B cell (primary cell): ENCODE measurements at regions not wholly inside any gene's neighbourhood (a gene's known extent, or its start where the extent isn't known, plus 50 kb on each side); places are given as distances from the start of the nearest gene placed in this dataset.
"Not testable (repeated sequence)": the region's sequence is repeated elsewhere in the genome, so short reads cannot be mapped to it uniquely, and the experiment has no call there.

Source experiments
- ATAC-seq: fragments of 200-7000 bp; cut with Tn5 transposase; one replicate; pipeline ENCODE4 v1.10.0; 2021; ENCODE audit warnings: low read depth, mild to moderate bottlenecking, moderate number of reproducible peaks, moderate library complexity
- CTCF ChIA-PET: fragments of 350-600 bp; sonication (Branson Sonifier 250); formaldehyde crosslinking; loops from one replicate; lab custom pipeline; 2021; ENCODE audit warnings: antibody characterized with exemption, inconsistent platforms; lab: Charles Lee
- POLR2A ChIA-PET: fragments of 350-600 bp; sonication (Branson Sonifier 250); formaldehyde crosslinking; loops from one replicate; lab custom pipeline; 2021; ENCODE audit warnings: antibody characterized with exemption; lab: Charles Lee
- DNase-seq: peaks from one replicate; pipeline ENCODE4 v3.0.0; 2013
- H2AFZ ChIP-seq: 2 replicates; pipeline ENCODE4 v1.6.1; 2012; ENCODE audit warnings: mild to moderate bottlenecking, low read depth, low read length; ENCODE audit not compliant: insufficient read depth, poor library complexity, severe bottlenecking
- H3K27ac ChIP-seq, 2 donors: 1 replicate in 1 of 2; 2 replicates in 1 of 2; pipeline ENCODE4 v1.5.1; 2012 to 2013; ENCODE audit warnings: low read length in 2 of 2, mild to moderate bottlenecking in 2 of 2, moderate library complexity in 1 of 2
- H3K27me3 ChIP-seq, 4 experiments: fragments of 200-600 bp in 1 of 4; sonication (generic) in 1 of 4; replicated peaks in 1 of 4; 1 replicate in 2 of 4; 2 replicates in 2 of 4; pipeline versions ENCODE4 v1.6.1 to v1.7.0; 2013 to 2016; ENCODE audit warnings: low read length in 3 of 4, mild to moderate bottlenecking in 2 of 4, mixed read lengths in 1 of 4, moderate library complexity in 1 of 4; ENCODE audit not compliant: insufficient read depth in 4 of 4, control insufficient read depth in 3 of 4; ENCODE audit errors: control extremely low read depth in 1 of 4
- H3K36me3 ChIP-seq, 2 experiments: replicated peaks in 1 of 2; 1 replicate in 1 of 2; 2 replicates in 1 of 2; pipeline versions ENCODE4 v1.6.1 to v1.7.1; 2013; ENCODE audit warnings: low read length in 1 of 2; ENCODE audit not compliant: insufficient read depth in 2 of 2, control insufficient read depth in 1 of 2; ENCODE audit errors: control extremely low read depth in 1 of 2, extremely low read depth in 1 of 2
- H3K4me1 ChIP-seq, 2 donors: fragments of 200-600 bp in 1 of 2; sonication (generic) in 1 of 2; 1 replicate in 1 of 2; 2 replicates in 1 of 2; pipeline versions ENCODE4 v1.5.1 to v1.6.1; 2013 to 2017; ENCODE audit warnings: low read length in 2 of 2; ENCODE audit not compliant: control insufficient read depth in 2 of 2, insufficient read depth in 2 of 2
- H3K4me2 ChIP-seq: replicated peaks from 2 replicates; pipeline ENCODE3; 2012; ENCODE audit warnings: mild to moderate bottlenecking, low read depth, low read length; ENCODE audit not compliant: poor library complexity, severe bottlenecking
- H3K4me3 ChIP-seq, 5 experiments: fragments of 200-600 bp in 1 of 5; sonication (generic) in 1 of 5; 1 replicate in 3 of 5; 2 replicates in 2 of 5; pipeline versions ENCODE4 v1.5.1 to v1.7.0; 2011 to 2016; ENCODE audit warnings: low read length in 4 of 5, mild to moderate bottlenecking in 4 of 5, low read depth in 2 of 5, control low read depth in 1 of 5, moderate library complexity in 1 of 5; ENCODE audit not compliant: insufficient read depth in 1 of 5; ENCODE audit errors: control extremely low read depth in 1 of 5, extremely low read depth in 1 of 5
- H3K79me2 ChIP-seq: fragments of 200-600 bp; sonication (generic); one replicate; pipeline ENCODE4 v1.6.0; 2016; ENCODE audit warnings: low read length; ENCODE audit not compliant: control insufficient read depth, insufficient read depth
- H3K9ac ChIP-seq: fragments of 200-600 bp; sonication (generic); 2 replicates; pipeline ENCODE4 v1.6.1; 2017; ENCODE audit warnings: mild to moderate bottlenecking, low read length, moderate library complexity
- H3K9me3 ChIP-seq, 3 donors: one replicate each; pipeline versions ENCODE4 v1.6.1 to v1.7.1; 2013; ENCODE audit warnings: low read length in 2 of 3; ENCODE audit not compliant: control insufficient read depth in 2 of 3, insufficient read depth in 1 of 3; ENCODE audit errors: control extremely low read depth in 1 of 3
- H4K20me1 ChIP-seq: 2 replicates; pipeline ENCODE4 v1.6.0; 2012; ENCODE audit warnings: mild to moderate bottlenecking, low read length; ENCODE audit not compliant: insufficient read depth, control insufficient read depth, poor library complexity, severe bottlenecking
- H3K27ac Mint-ChIP-seq: one replicate; pipeline ENCODE4 v1.8.0; 2021; ENCODE audit warnings: mixed read lengths
- H3K27me3 Mint-ChIP-seq: one replicate; pipeline ENCODE4 v1.8.0; 2021; ENCODE audit warnings: mixed read lengths
- H3K4me1 Mint-ChIP-seq: one replicate; pipeline ENCODE4 v1.8.0; 2021; ENCODE audit warnings: mixed read lengths
- H3K4me3 Mint-ChIP-seq: one replicate; pipeline ENCODE4 v1.8.0; 2021; ENCODE audit warnings: mixed read lengths
- H3K9me3 Mint-ChIP-seq: one replicate; pipeline ENCODE4 v1.8.0; 2022; ENCODE audit warnings: mixed read lengths; ENCODE audit not compliant: insufficient read depth
- CTCF ChIP-seq: fragments of 200-600 bp; IDR thresholded peaks from one replicate; pipeline ENCODE4 v1.8.0; 2022; ENCODE audit warnings: antibody characterized with exemption, mild to moderate bottlenecking
- EZH2 ChIP-seq: IDR thresholded peaks from 2 replicates; pipeline ENCODE4 v1.6.1; 2012; ENCODE audit warnings: borderline replicate concordance, low read depth, mild to moderate bottlenecking, moderate library complexity, low read length; ENCODE audit not compliant: insufficient read depth, poor library complexity, severe bottlenecking
- WGBS: methylation state at CpG from one replicate; pipeline ENCODE4 v1.1.5; 2013; ENCODE audit warnings: missing lambda C conversion rate; ENCODE audit not compliant: insufficient coverage; 5-methylcytosine and 5-hydroxymethylcytosine counted together
- intact Hi-C: fragments of 100-400 bp; cut with micrococcal nuclease; formaldehyde crosslinking; loops from one replicate; pipeline ENCODE4 v1.10.0; 2022

DNA sequence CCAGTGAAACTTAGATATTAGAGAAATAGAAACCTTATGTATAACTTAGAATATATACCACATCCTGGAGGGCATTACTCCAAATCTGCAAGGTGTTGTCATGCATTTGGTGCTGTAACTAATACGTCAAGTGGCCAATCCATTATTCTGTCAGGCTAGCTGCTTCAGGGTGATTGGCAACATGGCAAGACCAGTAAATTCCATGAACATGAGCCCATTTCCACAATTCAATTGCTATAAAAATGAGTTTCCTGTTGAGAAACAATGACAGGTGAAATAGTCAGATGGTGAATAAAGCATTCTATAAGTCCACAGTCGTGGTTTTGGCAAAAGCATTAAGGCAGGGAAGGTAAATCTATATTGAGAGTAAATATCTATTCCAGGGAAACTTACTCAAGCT is 566.0 kb downstream of the ADGRL2 start:
- no peaks in the 10 kb centered on the region for H3K4me1 Mint-ChIP-seq
- Histone ChIP-seq H3K4me1 (no peaks in the 10 kb centered on the region), H3K27ac (no peak overlapping the region), H3K9me3 (peaks cover 0 to 2% (median 0%) of the 10 kb centered on the region in 3 donors), H3K79me2 (no peaks in the 10 kb centered on the region), H3K36me3 (no peaks in the 10 kb centered on the region), H4K20me1 (no peaks in the 10 kb centered on the region), H3K4me3 (no peak overlapping the region), H3K4me2 (no peak overlapping the region), H2AFZ (no peak overlapping the region), H3K9ac (no peak overlapping the region), H3K27me3 (no peaks in the 10 kb centered on the region)
- ChIA-PET CTCF (no interaction called here), POLR2A (no interaction called here)
- H3K27me3 Mint-ChIP-seq, result no peaks in the 10 kb centered on the region
- H3K27ac Mint-ChIP-seq, result no peak overlapping the region
- TF ChIP-seq CTCF, result no peak
- no peak for TF ChIP-seq EZH2
- WGBS, result 80% methylated on average over 1 of the region's 2 CpGs
- H3K4me3 Mint-ChIP-seq, result no peak overlapping the region
- H3K9me3 Mint-ChIP-seq, result no peaks in the 10 kb centered on the region
- intact Hi-C loops, result no loop called here
- ATAC-seq (no peak), DNase-seq (no peak)

DNA sequence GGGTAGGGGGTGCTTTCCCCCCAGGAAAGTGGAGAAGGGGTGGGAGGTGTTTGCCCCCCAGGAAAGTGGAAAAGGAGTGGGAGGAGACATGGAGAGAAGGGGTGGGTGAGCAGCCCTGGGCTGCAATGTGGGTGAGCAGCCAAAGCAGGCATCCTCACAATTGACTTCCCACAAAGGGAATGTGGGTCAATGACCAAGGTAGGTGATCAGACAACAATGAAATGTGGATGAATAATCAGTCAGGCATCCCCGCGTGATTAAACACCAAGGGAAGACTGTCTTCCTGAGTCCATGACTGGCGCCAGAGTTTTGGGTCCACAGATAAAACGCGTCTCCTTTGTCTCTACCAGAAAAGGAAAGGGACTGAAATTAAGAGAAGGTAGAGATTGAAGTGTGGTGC is 558.8 kb downstream of the ADGRL2 start:
- not testable (repeated sequence) for H3K27ac Mint-ChIP-seq

DNA sequence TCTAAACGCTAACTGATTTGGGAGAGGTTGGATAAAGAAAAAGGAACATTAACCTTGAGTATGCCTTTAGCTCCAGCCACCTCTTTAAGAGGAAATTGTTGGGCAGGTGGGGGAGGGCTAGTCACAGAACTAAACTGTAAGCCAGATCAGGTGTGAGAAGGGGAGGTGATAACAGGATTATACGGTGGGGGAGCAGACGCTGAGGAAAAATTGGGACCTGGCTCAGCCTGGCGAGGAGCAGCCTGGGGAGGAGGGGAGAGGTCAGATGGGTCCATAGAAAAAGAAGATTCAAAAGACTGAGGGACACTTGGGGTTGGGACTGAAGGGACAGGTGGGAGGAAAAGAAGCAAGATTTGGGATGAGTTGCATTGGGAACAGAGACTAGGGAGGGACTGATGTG is 558.0 kb downstream of the ADGRL2 start:
- H3K4me2 ChIP-seq, H3K27me3 ChIP-seq, POLR2A ChIA-PET, H4K20me1 ChIP-seq, H3K4me3 Mint-ChIP-seq, H3K4me3 ChIP-seq, H3K9me3 ChIP-seq, H3K9me3 Mint-ChIP-seq, ATAC-seq, intact Hi-C loops, H2AFZ ChIP-seq, H3K27ac Mint-ChIP-seq, H3K79me2 ChIP-seq, H3K4me1 ChIP-seq, CTCF ChIA-PET, DNase-seq, H3K27me3 Mint-ChIP-seq, H3K27ac ChIP-seq, H3K36me3 ChIP-seq, H3K4me1 Mint-ChIP-seq, H3K9ac ChIP-seq: not testable (repeated sequence)
- WGBS, result 81% methylated on average over 4 of the region's 4 CpGs

More for the DNA sequence above, 558.8 kb downstream of the ADGRL2 start:
- H3K4me3 ChIP-seq, H3K4me2 ChIP-seq, H3K9me3 Mint-ChIP-seq, H4K20me1 ChIP-seq, H3K9me3 ChIP-seq, H3K27ac ChIP-seq, H3K4me3 Mint-ChIP-seq, H3K79me2 ChIP-seq, H3K27me3 Mint-ChIP-seq, POLR2A ChIA-PET, ATAC-seq, intact Hi-C loops, CTCF ChIA-PET, H2AFZ ChIP-seq, H3K9ac ChIP-seq, H3K4me1 ChIP-seq, H3K27me3 ChIP-seq, DNase-seq, H3K4me1 Mint-ChIP-seq, H3K36me3 ChIP-seq: not testable (repeated sequence)
- WGBS, result 95% methylated on average over 5 of the region's 5 CpGs
